Mesenchymal stem cell (in vitro differentiated cells and primary cell): ENCODE measurements at regions not wholly inside any gene's neighbourhood (a gene's known extent, or its start where the extent isn't known, plus 50 kb on each side); places are given as distances from the start of the nearest gene placed in this dataset.

Source experiments
- DNase-seq: peaks from one replicate; pipeline ENCODE4 v3.0.0-alpha.2; 2013
- H2AFZ ChIP-seq: one replicate; pipeline ENCODE4 v1.6.1; 2013; ENCODE audit warnings: low read depth, mild to moderate bottlenecking, control low read depth, inconsistent platforms, low read length, moderate library complexity
- H2AK5ac ChIP-seq: 2 replicates; pipeline ENCODE4 v1.6.1; 2013; ENCODE audit warnings: low read length, moderate library complexity, mild to moderate bottlenecking, inconsistent platforms; ENCODE audit not compliant: severe bottlenecking
- H2BK120ac ChIP-seq: one replicate; pipeline ENCODE4 v1.6.1; 2013; ENCODE audit warnings: low read depth, mild to moderate bottlenecking, inconsistent platforms, low read length, moderate library complexity
- H2BK12ac ChIP-seq, 2 experiments: one replicate each; pipeline ENCODE4 v1.6.1; 2013; ENCODE audit warnings: inconsistent platforms in 2 of 2, low read length in 2 of 2, mild to moderate bottlenecking in 2 of 2, moderate library complexity in 2 of 2, control low read depth in 1 of 2
- H2BK15ac ChIP-seq: one replicate; pipeline ENCODE4 v1.6.1; 2013; ENCODE audit warnings: mild to moderate bottlenecking, low read depth, inconsistent platforms; ENCODE audit not compliant: poor library complexity, severe bottlenecking
- H2BK5ac ChIP-seq: 2 replicates; pipeline ENCODE4 v1.6.1; 2013; ENCODE audit warnings: low read depth, mild to moderate bottlenecking, low read length, control low read depth, inconsistent platforms; ENCODE audit not compliant: poor library complexity, severe bottlenecking
- H3K14ac ChIP-seq, 2 experiments: one replicate each; pipeline ENCODE4 v1.6.1; 2013; ENCODE audit warnings: inconsistent platforms in 2 of 2, low read length in 2 of 2, control low read depth in 1 of 2, mild to moderate bottlenecking in 1 of 2, moderate library complexity in 1 of 2
- H3K18ac ChIP-seq, 2 experiments: one replicate each; pipeline ENCODE4 v1.6.1; 2013; ENCODE audit warnings: inconsistent platforms in 2 of 2, low read length in 2 of 2, control low read depth in 1 of 2, low read depth in 1 of 2, mild to moderate bottlenecking in 1 of 2
- H3K23ac ChIP-seq, 2 experiments: one replicate each; pipeline ENCODE4 v1.6.1; 2013; ENCODE audit warnings: inconsistent platforms in 2 of 2, low read length in 2 of 2, mild to moderate bottlenecking in 2 of 2, moderate library complexity in 2 of 2, control low read depth in 1 of 2
- H3K27ac ChIP-seq: 2 replicates; pipeline ENCODE4 v1.5.1; 2013; ENCODE audit warnings: mild to moderate bottlenecking, moderate library complexity, low read length, control low read depth, inconsistent platforms; ENCODE audit not compliant: poor library complexity, severe bottlenecking
- H3K27me3 ChIP-seq, 2 experiments: 2 replicates each; pipeline versions ENCODE4 v1.6.1 to v1.7.0; 2013; ENCODE audit warnings: low read length in 2 of 2, mild to moderate bottlenecking in 2 of 2, moderate library complexity in 2 of 2, control low read depth in 1 of 2, inconsistent platforms in 1 of 2; ENCODE audit not compliant: control insufficient read depth in 1 of 2, insufficient read depth in 1 of 2
- H3K36me3 ChIP-seq, 2 experiments: 2 replicates each; pipeline versions ENCODE4 v1.6.1 to v1.7.0; 2013; ENCODE audit warnings: low read length in 2 of 2, control low read depth in 1 of 2, inconsistent platforms in 1 of 2, low read depth in 1 of 2, mild to moderate bottlenecking in 1 of 2; ENCODE audit not compliant: insufficient read depth in 2 of 2, control insufficient read depth in 1 of 2
- H3K4ac ChIP-seq, 2 experiments: one replicate each; pipeline ENCODE4 v1.6.1; 2013; ENCODE audit warnings: inconsistent platforms in 2 of 2, low read length in 2 of 2, mild to moderate bottlenecking in 2 of 2, moderate library complexity in 2 of 2, control low read depth in 1 of 2, low read depth in 1 of 2
- H3K4me1 ChIP-seq: 2 replicates; pipeline ENCODE4 v1.6.1; 2013; ENCODE audit warnings: low read depth, low read length, control low read depth; ENCODE audit not compliant: control insufficient read depth, insufficient read depth
- H3K4me2 ChIP-seq: 2 replicates; pipeline ENCODE4 v1.6.1; 2013; ENCODE audit warnings: low read length, mild to moderate bottlenecking, inconsistent platforms; ENCODE audit not compliant: poor library complexity, severe bottlenecking
- H3K4me3 ChIP-seq, 2 experiments: 2 replicates each; pipeline versions ENCODE4 v1.5.1 to v1.7.0; 2013; ENCODE audit warnings: low read length in 2 of 2, mild to moderate bottlenecking in 2 of 2, control low read depth in 1 of 2, low read depth in 1 of 2; ENCODE audit not compliant: insufficient read depth in 1 of 2
- H3K79me1 ChIP-seq: replicated peaks from 2 replicates; pipeline ENCODE4 v1.6.1; 2013; ENCODE audit warnings: mild to moderate bottlenecking, control low read depth, low read length, inconsistent platforms; ENCODE audit not compliant: poor library complexity, severe bottlenecking
- H3K9ac ChIP-seq: 2 replicates; pipeline ENCODE4 v1.7.0; 2013; ENCODE audit warnings: mild to moderate bottlenecking, low read length, moderate library complexity
- H3K9me3 ChIP-seq: 2 replicates; pipeline ENCODE4 v1.7.0; 2013; ENCODE audit warnings: mild to moderate bottlenecking, low read length; ENCODE audit not compliant: control insufficient read depth
- H4K8ac ChIP-seq: one replicate; pipeline ENCODE4 v1.6.1; 2013; ENCODE audit warnings: inconsistent platforms, mild to moderate bottlenecking, low read length, moderate library complexity
- H4K91ac ChIP-seq: one replicate; pipeline ENCODE4 v1.6.1; 2013; ENCODE audit warnings: mild to moderate bottlenecking, low read length, inconsistent platforms
- WGBS: methylation state at CpG from one replicate; pipeline ENCODE4 v1.1.7; 2013; ENCODE audit warnings: mixed read lengths; 5-methylcytosine and 5-hydroxymethylcytosine counted together

DNA sequence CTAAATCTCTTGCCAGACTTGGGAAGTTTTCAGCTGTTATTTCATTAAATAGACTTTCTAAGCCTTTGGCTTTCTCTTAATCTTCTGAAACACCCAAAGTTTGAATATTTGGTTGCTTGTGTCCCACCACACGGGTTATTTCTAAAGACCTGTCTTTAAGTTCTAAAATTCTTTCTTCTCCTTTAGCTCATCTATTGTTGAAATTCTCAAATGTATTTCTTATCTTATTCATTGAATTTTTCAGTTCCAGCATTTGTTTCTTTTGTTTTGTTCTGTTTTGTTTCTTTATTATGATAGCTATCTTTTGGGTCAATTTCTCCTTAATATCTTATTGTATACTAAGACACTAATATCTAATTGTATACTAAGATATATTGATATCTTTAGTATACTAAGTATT lies 97.0 kb downstream of the ARRDC4 start:
- Histone ChIP-seq H2BK12ac (no peak overlapping the region), H3K4me2 (no peak overlapping the region), H2BK15ac (no peak overlapping the region), H3K14ac (no peak overlapping the region), H2BK5ac (no peak overlapping the region), H3K79me1 (no peaks in the 10 kb centered on the region), H2AK5ac (no peak overlapping the region), H3K18ac (no peak overlapping the region), H3K9me3 (peaks cover 22% of the 10 kb centered on the region), H3K4me3 (no peak overlapping the region), H2AFZ (no peak overlapping the region), H4K91ac (no peak overlapping the region), H3K27me3 (no peaks in the 10 kb centered on the region), H4K8ac (no peak overlapping the region), H3K4ac (no peak overlapping the region), H3K9ac (no peak overlapping the region), H3K4me1 (no peaks in the 10 kb centered on the region), H3K27ac (no peak overlapping the region), H3K36me3 (no peaks in the 10 kb centered on the region), H2BK120ac (no peak overlapping the region), H3K23ac (no peak overlapping the region)
- DNase-seq: no peak
- WGBS: 20% methylated on average over 1 of the region's 1 CpG

DNA sequence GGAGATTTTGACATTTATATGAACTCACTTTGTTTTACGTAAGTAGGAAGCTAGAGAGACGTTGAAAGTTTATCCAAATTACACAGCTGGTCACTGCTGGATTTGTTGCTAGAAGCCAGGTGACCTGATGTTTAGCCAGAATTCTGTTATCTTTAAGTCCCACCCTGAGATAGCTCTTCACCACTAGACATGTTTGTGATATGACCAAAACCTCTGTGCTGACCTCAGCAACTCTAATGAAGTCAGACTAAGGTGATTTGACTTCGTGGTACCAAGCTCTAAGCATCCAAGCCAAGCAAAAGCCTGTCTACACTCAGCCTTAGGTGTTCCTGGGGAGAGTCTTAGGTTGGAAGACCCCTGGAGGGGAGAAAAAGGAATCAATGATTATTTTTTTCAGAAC lies 102.4 kb downstream of the ARRDC4 start:
- 72% methylated on average over 3 of the region's 3 CpGs for WGBS
- H3K27me3 ChIP-seq: no peaks in the 10 kb centered on the region

DNA sequence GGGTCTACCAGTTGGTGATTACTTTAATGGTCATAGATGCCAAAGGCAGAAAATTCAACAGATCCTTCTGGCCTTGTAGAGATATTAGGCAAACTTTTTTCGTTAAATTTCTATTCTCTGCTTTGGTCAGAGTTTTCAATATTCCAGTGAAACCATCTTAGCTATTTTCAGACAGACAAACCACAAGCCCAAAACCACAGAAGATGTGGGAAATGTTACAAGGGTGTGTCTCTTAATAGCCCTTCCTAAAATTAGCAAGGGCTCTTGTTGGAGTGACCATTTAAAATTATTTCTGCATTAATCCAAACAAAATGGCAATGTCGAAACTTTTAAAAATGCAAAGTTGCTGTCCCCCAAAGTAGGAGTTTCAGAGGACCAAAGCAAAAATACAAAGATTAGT lies 102.8 kb downstream of the ARRDC4 start:
- Histone ChIP-seq H3K36me3 (no peaks in the 10 kb centered on the region), H3K9me3 (no peaks in the 10 kb centered on the region), H3K79me1 (no peaks in the 10 kb centered on the region), H2BK12ac (no peak overlapping the region), H2AK5ac (no peak overlapping the region), H2AFZ (no peak overlapping the region), H2BK5ac (no peak overlapping the region), H3K27ac (no peak overlapping the region), H3K4ac (no peak overlapping the region), H3K4me3 (no peak overlapping the region), H3K14ac (no peak overlapping the region), H3K4me2 (no peak overlapping the region), H4K91ac (no peak overlapping the region), H4K8ac (no peak overlapping the region), H3K27me3 (no peaks in the 10 kb centered on the region), H2BK15ac (no peak overlapping the region), H3K18ac (no peak overlapping the region), H2BK120ac (no peak overlapping the region), H3K9ac (no peak overlapping the region), H3K23ac (no peak overlapping the region), H3K4me1 (no peaks in the 10 kb centered on the region)
- no CpG with 5 or more reads among the region's 2 CpGs for WGBS
- no peak for DNase-seq

More for the DNA sequence above, 102.4 kb downstream of the ARRDC4 start:
- Histone ChIP-seq H3K4me3 (no peak overlapping the region), H2BK12ac (no peak overlapping the region), H2BK15ac (no peak overlapping the region), H3K4me2 (no peak overlapping the region), H3K79me1 (no peaks in the 10 kb centered on the region), H2BK5ac (no peak overlapping the region), H3K23ac (no peak overlapping the region), H3K9ac (no peak overlapping the region), H3K9me3 (peaks cover 3% of the 10 kb centered on the region), H2AK5ac (no peak overlapping the region), H3K14ac (no peak overlapping the region), H3K18ac (no peak overlapping the region), H4K91ac (no peak overlapping the region), H2BK120ac (no peak overlapping the region), H3K36me3 (no peaks in the 10 kb centered on the region), H3K4me1 (no peaks in the 10 kb centered on the region), H2AFZ (no peak overlapping the region), H3K27ac (no peak overlapping the region), H4K8ac (no peak overlapping the region), H3K4ac (no peak overlapping the region)
- DNase-seq: no peak

DNA sequence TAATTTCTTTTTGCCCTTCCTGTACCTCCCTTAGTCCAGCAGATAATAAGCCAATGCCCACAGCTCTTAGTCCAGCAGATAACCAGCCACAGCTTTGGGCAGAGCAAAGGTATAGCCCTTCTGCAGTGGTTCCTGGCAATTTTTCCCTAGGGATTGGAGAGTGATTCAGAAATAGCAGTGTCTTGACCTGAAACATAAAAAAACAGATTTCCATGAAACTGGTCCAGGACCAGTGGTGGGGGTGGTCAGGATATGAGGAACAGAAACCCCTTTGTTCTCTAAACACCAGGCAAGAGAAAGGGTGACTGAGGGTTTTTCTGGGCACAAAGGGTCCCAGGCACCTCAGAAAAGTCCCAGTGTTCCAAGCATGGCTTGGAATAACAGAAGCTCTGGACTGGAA lies 103.4 kb downstream of the ARRDC4 start:
- no peak overlapping the region for H3K4me3 ChIP-seq
- no peaks in the 10 kb centered on the region for H3K36me3 ChIP-seq

More for the DNA sequence above, 103.4 kb downstream of the ARRDC4 start:
- Histone ChIP-seq H3K18ac (no peak overlapping the region), H3K27ac (no peak overlapping the region), H4K8ac (no peak overlapping the region), H3K23ac (no peak overlapping the region), H3K14ac (no peak overlapping the region), H2AFZ (no peak overlapping the region), H2BK5ac (no peak overlapping the region), H2BK12ac (no peak overlapping the region), H2BK120ac (no peak overlapping the region), H3K27me3 (no peaks in the 10 kb centered on the region), H3K9ac (no peak overlapping the region), H2AK5ac (no peak overlapping the region), H3K4me1 (no peaks in the 10 kb centered on the region), H3K4ac (no peak overlapping the region), H3K9me3 (no peaks in the 10 kb centered on the region), H3K4me2 (no peak overlapping the region), H4K91ac (no peak overlapping the region), H3K79me1 (no peaks in the 10 kb centered on the region), H2BK15ac (no peak overlapping the region)
- no peak for DNase-seq
